IPS DF 4.7 (cell line): ENCODE measurements at regions not wholly inside any gene's neighbourhood (a gene's known extent, or its start where the extent isn't known, plus 50 kb on each side); places are given as distances from the start of the nearest gene placed in this dataset.

Experiments
- DNase-seq: peaks from one replicate; pipeline ENCODE4 v3.0.0-alpha.2; 2013; ENCODE audit warnings: low spot score; ENCODE audit errors: extremely low read depth

GRCh38 chr4:28883211-28883610, 1837.0 kb upstream of the PCDH7 start:
- DNase-seq = no peak

GRCh38 chr4:28886934-28887333, 1833.2 kb upstream of the PCDH7 start:
- DNase-seq = no peak

- DNase-seq = no peak
Measured at GRCh38 chr4:28890949-28891775, 1829.0 kb upstream of the PCDH7 start.

GRCh38 chr4:28913466-28913865, 1806.7 kb upstream of the PCDH7 start:
- no peak for DNase-seq

- DNase-seq = no peak
Measured at GRCh38 chr4:28916585-28916984, 1803.6 kb upstream of the PCDH7 start.

GRCh38 chr4:28918871-28919270, 1801.3 kb upstream of the PCDH7 start:
- DNase-seq = no peak

- DNase-seq = no peak
Measured at GRCh38 chr4:28921886-28922285, 1798.3 kb upstream of the PCDH7 start.

GRCh38 chr4:28926156-28926555, 1794.0 kb upstream of the PCDH7 start:
- no peak for DNase-seq

GRCh38 chr4:28942631-28943030, 1777.5 kb upstream of the PCDH7 start:
- DNase-seq = no peak

GRCh38 chr4:28947374-28947773, 1772.8 kb upstream of the PCDH7 start:
- DNase-seq = no peak

GRCh38 chr4:28948501-28948900, 1771.7 kb upstream of the PCDH7 start:
- DNase-seq = no peak

- DNase-seq = no peak
Measured at GRCh38 chr4:28966982-28967381, 1753.2 kb upstream of the PCDH7 start.

- DNase-seq = no peak
Measured at GRCh38 chr4:28973587-28974350, 1746.4 kb upstream of the PCDH7 start.

GRCh38 chr4:28976369-28976768, 1743.8 kb upstream of the PCDH7 start:
- no peak for DNase-seq

- DNase-seq = no peak
Measured at GRCh38 chr4:29002151-29002550, 1718.0 kb upstream of the PCDH7 start.

- no peak for DNase-seq
Measured at GRCh38 chr4:29005838-29006237, 1714.3 kb upstream of the PCDH7 start.

- DNase-seq = no peak
Measured at GRCh38 chr4:29009908-29010307, 1710.3 kb upstream of the PCDH7 start.

GRCh38 chr4:29013341-29013740, 1706.8 kb upstream of the PCDH7 start:
- DNase-seq = no peak

- no peak for DNase-seq
Measured at GRCh38 chr4:29014555-29014954, 1705.6 kb upstream of the PCDH7 start.

GRCh38 chr4:29033703-29034102, 1686.5 kb upstream of the PCDH7 start:
- DNase-seq = no peak

- DNase-seq = no peak
Measured at GRCh38 chr4:29037501-29037900, 1682.7 kb upstream of the PCDH7 start.

GRCh38 chr4:29043411-29043810, 1676.8 kb upstream of the PCDH7 start:
- DNase-seq = no peak

- DNase-seq = no peak
Measured at GRCh38 chr4:29046186-29046585, 1674.0 kb upstream of the PCDH7 start.
